NCI-H1436 treated with DMSO at 0.1 percent for 48 hours (cell line): ENCODE measurements at regions not wholly inside any gene's neighbourhood (a gene's known extent, or its start where the extent isn't known, plus 50 kb on each side); places are given as distances from the start of the nearest gene placed in this dataset.

Experiments
- DNase-seq: peaks from one replicate; lab custom pipeline; 2025; lab: John Stamatoyannopoulos, UW

DNA sequence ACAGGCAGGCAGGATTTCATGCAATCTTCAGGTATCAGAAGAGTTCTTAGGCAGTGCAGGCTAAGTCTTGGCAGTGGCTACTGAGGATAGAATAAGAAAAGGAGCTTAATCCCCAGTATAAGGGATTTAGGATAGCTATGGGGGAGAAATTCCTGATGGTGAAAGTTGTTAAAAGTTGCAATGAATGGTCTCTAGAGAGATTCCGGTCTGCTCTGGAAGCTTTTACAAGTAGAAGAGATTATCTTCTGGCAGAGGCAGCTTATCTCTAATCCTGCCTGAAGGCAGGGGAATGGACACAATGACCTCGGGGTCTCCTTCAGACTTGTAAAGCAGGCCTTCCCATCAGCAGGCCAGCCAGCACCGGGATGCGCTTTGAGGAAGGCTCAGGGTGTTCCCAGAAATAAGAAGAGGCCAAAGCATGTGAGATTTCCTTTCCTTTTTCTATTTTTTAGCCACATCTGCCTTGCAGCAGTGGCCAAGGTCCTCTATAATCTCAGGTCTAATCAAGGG lies 253.9 kb upstream of the KLHL29 start:
- no peak for DNase-seq

DNA sequence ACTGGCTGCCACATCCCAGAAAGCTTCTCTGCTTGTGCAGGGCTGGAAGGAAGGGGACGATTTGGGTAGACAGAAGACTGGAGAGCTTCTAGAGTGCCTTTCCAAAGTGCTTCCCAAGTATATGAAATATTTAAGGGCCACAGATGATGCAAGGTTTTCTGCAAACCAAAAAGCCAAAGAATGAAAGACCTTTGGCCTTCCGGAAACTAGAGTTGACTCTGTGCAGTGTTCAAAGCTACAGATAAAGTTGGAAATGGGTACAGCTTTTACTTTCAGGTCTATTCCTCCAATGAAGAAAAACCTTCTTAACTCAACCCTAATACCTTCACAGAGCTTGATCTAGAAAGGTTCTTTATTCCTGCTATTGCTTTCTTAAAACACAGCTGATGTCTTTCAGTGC lies 253.0 kb upstream of the KLHL29 start:
- DNase-seq, result no peak

- no peak for DNase-seq
These were observed 252.0 kb upstream of the KLHL29 start for GRCh38 chr2:23132823-23133595.

DNA sequence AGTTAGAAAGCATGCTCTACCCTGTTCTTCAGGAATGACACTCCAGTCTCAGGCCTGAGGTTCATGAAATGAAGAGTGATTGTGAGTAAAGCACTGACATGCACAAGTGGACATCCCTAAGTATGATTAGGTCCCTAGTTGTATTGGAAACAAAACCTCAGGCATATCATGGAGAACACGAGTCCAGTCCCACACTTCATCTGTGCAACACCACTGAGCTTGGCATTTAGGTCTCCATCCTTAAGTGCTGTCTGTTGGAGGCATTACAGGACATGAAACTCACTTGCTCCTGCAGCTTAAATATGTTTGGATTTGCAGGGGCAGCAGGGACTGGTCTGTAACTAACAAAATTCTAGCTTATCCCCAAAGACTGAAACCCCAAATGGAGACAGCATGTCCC lies 250.3 kb upstream of the KLHL29 start:
- DNase-seq, result no peak

DNA sequence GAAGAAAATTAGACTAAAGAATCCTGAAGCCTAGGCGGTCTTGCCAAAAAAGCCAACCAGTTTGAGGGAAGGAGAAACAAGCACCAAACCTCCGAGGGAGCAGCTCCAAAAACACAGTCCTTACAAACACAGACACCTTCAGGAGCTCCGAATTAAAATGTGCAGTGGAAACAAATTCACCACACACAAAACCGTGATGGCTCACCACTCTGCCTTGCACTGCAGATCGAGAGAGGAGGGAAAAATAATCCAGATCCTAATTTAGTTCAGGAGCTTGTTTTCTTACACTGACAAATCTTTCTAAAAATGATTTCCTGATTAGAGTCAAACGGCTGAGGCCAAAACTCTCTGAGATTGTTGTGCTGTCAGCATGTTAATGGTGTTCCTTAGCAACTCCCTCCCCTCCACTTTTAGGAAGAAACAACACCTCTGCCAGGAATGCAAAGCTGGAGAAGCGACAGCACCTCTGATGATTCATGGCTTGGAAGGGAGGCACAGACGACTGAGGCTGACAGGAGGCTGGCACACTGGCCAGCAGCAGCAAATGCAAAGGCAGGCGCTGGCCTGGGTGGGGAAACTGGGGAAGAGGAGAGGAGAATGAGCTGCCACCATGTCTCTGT lies 249.4 kb upstream of the KLHL29 start:
- DNase-seq, result no peak

DNA sequence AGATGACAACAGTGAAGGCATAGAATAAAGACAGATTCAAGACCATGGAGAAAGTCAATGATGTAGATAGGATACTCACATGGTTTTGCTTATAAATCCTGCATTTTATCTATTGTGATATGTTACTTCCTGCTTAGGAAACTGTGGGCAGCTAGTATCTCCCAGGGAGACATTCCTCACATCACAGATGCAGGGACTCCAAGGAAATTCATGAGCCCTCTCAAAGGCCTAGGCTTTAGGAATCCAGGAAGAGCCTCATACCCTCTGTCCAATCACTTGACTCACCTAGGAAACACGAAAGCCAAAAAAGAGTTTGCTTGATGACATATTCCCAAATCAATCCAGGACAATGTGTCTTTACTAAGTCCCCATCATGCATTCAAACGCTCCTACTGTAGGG lies 247.8 kb upstream of the KLHL29 start:
- no peak for DNase-seq

GRCh38 chr2:23138701-23139100 lies 246.3 kb upstream of the KLHL29 start:
- DNase-seq, result no peak

- no peak for DNase-seq
These were observed 239.5 kb upstream of the KLHL29 start for GRCh38 chr2:23145460-23145859.

DNA sequence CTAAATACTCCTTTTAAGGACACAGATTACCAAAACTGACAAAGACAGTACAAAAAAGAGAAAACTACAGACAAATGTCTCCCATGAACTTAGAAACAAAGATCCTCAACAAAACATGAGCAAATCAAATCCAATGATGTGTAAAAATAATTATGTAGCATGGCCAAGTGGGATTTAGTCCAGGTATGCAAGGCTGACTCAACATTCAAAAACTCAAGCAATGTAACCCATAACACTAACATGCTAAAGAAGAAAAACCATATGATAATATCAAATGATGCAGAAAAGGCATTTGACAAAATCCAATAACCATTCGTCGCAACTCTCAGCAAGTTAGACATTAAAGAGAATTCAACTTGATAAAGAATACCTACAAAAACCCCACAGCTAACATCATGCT lies 239.0 kb upstream of the KLHL29 start:
- no peak for DNase-seq

- no peak for DNase-seq
These were observed 236.6 kb upstream of the KLHL29 start for GRCh38 chr2:23148342-23148741.

GRCh38 chr2:23149777-23150176 lies 235.2 kb upstream of the KLHL29 start:
- DNase-seq, result no peak

DNA sequence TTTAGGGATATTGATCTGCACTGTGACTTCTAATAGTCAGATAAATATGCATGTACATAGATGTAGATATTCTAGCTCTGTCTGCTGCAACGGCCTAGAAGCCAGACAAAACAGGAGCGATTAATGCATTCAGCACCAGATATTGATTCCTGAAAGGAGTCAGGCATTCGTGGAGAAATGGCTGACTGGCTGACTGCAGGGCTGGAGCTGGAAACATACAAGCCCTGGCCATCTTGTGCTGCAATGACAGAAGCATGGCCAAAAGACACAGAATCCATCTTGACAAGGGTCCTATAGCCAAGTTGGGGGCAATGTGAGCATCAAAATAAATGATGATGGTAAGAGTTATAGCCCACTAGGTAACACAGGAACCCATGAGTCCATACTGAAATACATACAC lies 231.5 kb upstream of the KLHL29 start:
- DNase-seq, result no peak

DNA sequence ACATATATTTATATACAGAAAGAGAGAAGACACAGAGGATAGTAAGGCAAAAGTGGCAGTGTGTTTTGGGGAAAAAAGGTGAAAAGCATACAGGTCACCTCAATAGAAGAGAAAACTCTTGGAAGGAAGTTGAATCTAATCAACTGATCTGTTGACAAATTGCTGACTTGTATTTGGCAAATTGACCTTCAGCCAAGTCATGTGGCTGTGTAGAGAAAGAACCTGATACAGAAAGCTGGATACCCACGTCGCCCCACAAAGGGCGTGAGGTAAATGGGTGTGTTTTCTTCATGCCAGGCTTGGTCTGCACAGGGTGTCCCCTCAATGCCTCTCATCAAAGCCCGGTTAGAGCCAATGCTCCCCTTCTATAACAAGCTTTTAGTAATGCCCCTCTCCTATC lies 230.0 kb upstream of the KLHL29 start:
- DNase-seq, result no peak

GRCh38 chr2:23157812-23158211 lies 227.2 kb upstream of the KLHL29 start:
- DNase-seq, result no peak

DNA sequence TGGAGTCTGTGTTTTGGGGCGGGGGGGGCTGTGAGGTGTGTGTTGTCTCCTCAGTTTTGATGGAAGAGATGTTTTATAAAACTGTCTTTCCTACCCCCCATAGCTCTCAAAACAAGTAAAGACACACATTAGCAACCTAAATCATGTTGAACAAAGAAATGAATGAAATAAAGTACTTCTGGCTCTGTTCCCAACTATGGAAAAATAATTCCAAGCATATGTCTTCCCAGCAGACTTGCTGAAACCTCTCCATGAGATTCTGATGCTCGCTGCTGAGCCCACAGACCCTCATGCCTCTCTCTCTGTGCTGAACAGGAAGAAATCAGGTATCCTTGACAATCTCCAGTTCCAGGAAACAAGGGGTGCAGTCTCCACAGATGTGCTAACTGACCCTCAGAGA lies 226.7 kb upstream of the KLHL29 start:
- no peak for DNase-seq

GRCh38 chr2:23159746-23160405 lies 225.1 kb upstream of the KLHL29 start:
- no peak for DNase-seq

DNA sequence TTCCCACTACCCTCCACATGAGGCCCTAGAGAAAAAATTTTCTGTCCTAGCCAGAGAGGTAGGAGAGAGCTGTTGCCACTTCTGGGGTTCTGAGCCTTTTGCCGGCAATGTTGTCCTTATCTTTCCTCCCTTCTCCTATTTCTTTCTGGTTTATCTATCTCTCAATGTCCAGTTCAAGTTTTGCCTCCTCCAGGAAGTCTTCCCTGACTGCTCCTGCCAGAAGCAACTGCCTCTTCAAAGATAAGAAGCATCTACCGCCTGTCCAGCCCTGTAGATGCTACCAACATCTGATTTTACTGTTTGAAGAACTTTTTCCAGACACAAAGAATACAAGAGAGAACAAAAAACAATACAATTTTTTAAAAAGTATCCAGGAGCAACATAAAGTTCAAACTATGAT lies 220.8 kb upstream of the KLHL29 start:
- DNase-seq, result no peak

DNA sequence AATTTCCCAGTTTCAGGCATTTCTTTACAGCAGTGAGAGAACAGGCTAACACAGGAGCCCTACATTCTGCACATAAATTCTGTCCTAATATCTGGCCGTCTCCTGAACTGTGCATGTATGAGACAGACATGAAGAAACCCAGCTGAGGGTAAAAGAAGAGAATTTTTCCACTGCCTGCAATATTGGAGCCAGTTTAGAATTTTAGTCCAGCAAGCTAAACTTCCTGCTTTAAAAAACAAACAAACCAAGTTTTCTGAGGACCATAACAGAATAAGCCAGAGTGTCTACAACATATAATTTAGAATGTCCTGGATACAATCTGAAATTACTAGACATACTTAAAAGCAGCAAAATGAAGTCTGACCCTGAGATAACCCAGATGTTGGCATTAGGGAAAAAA lies 215.1 kb upstream of the KLHL29 start:
- no peak for DNase-seq

- no peak for DNase-seq
These were observed 213.9 kb upstream of the KLHL29 start for GRCh38 chr2:23171108-23171507.

GRCh38 chr2:23178396-23178795 lies 206.6 kb upstream of the KLHL29 start:
- no peak for DNase-seq

- DNase-seq, result no peak
These were observed 201.2 kb upstream of the KLHL29 start for GRCh38 chr2:23183733-23184132.

- DNase-seq, result no peak
These were observed 186.5 kb upstream of the KLHL29 start for GRCh38 chr2:23198316-23199114.
